SIG-M5 treated with dmso at 0.1 percent for 504 hours (cell line): ENCODE measurements at regions not wholly inside any gene's neighbourhood (a gene's known extent, or its start where the extent isn't known, plus 50 kb on each side); places are given as distances from the start of the nearest gene placed in this dataset.
"Not testable (repeated sequence)": the region's sequence is repeated elsewhere in the genome, so short reads cannot be mapped to it uniquely, and the experiment has no call there.

Experiments used
- DNase-seq: peaks from one replicate; lab custom pipeline; 2025; ENCODE audit not compliant: unreplicated experiment; lab: John Stamatoyannopoulos, UW

- DNase-seq, result no peak
Measured at GRCh38 chr21:21996891-21997290, 998.7 kb downstream of the NCAM2 start.

- no peak for DNase-seq
Measured at GRCh38 chr21:21997390-21998333, 999.5 kb downstream of the NCAM2 start.

- no peak for DNase-seq
Measured at GRCh38 chr21:22019766-22020165, 1021.6 kb downstream of the NCAM2 start.

- no peak for DNase-seq
Measured at GRCh38 chr21:22020221-22020620, 1022.0 kb downstream of the NCAM2 start.

GRCh38 chr21:22023896-22024295 lies 1025.7 kb downstream of the NCAM2 start:
- not testable (repeated sequence) for DNase-seq

- DNase-seq, result no peak
Measured at GRCh38 chr21:22044431-22044830, 1046.2 kb downstream of the NCAM2 start.

GRCh38 chr21:22046576-22046975 lies 1048.4 kb downstream of the NCAM2 start:
- no peak for DNase-seq

- no peak for DNase-seq
Measured at GRCh38 chr21:22056904-22057303, 1058.7 kb downstream of the NCAM2 start.

GRCh38 chr21:22062472-22063139 lies 1064.4 kb downstream of the NCAM2 start:
- no peak for DNase-seq

GRCh38 chr21:22063140-22063539 lies 1064.9 kb downstream of the NCAM2 start:
- no peak for DNase-seq

- DNase-seq, result no peak
Measured at GRCh38 chr21:22076471-22076870, 1078.3 kb downstream of the NCAM2 start.

GRCh38 chr21:22083899-22084298 lies 1085.7 kb downstream of the NCAM2 start:
- DNase-seq, result no peak

- DNase-seq, result no peak
Measured at GRCh38 chr21:22096314-22096713, 1098.1 kb downstream of the NCAM2 start.

GRCh38 chr21:22106720-22107410 lies 1108.7 kb downstream of the NCAM2 start:
- no peak for DNase-seq

GRCh38 chr21:22115746-22116145 lies 1117.5 kb downstream of the NCAM2 start:
- DNase-seq, result no peak

GRCh38 chr21:22120616-22121266 lies 1122.5 kb downstream of the NCAM2 start:
- DNase-seq, result no peak

- DNase-seq, result no peak
Measured at GRCh38 chr21:22125581-22125980, 1127.4 kb downstream of the NCAM2 start.

- no peak for DNase-seq
Measured at GRCh38 chr21:22128671-22129070, 1130.5 kb downstream of the NCAM2 start.

GRCh38 chr21:22132358-22133071 lies 1134.3 kb downstream of the NCAM2 start:
- no peak for DNase-seq

GRCh38 chr21:22136740-22137139 lies 1138.5 kb downstream of the NCAM2 start:
- DNase-seq, result no peak
